Retinal pigment epithelial cell (primary cell): ENCODE measurements at regions not wholly inside any gene's neighbourhood (a gene's known extent, or its start where the extent isn't known, plus 50 kb on each side); places are given as distances from the start of the nearest gene placed in this dataset.

Experiments used
- DNase-seq: peaks from one replicate; pipeline ENCODE4 v3.0.0-alpha.2; 2010; ENCODE audit warnings: low read depth
- H3K4me3 ChIP-seq: 2 replicates; pipeline ENCODE4 v1.5.1; 2011; ENCODE audit warnings: mild to moderate bottlenecking, low read length, control low read depth, moderate library complexity
- TF ChIP-seq, protein P1 (sequence below): conservative IDR thresholded peaks from 2 replicates; pipeline ENCODE4 v1.5.1; 2011; ENCODE audit warnings: low read depth, low read length, control low read depth, inconsistent platforms

DNA sequence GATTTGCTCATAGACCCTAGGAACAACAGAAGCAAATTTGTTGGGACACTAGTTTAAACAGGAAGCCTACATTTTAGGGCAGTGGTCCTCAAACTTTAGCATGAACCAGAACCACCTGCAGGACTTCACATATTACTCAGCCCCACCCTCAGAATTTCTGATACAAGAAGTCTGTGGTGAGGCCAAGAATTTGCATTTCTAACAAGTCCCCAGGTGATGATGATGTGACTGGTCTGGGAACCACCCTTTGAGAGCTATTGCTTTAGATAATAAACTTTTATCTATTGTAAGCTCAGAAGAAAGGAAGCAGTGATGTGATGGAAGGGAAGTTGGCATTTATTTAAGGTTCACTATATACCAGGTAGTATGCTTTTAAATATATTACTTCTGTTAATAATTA is 194.0 kb downstream of the FAM181B start:
- DNase-seq: no peak
- H3K4me3 ChIP-seq: no peak overlapping the region

DNA sequence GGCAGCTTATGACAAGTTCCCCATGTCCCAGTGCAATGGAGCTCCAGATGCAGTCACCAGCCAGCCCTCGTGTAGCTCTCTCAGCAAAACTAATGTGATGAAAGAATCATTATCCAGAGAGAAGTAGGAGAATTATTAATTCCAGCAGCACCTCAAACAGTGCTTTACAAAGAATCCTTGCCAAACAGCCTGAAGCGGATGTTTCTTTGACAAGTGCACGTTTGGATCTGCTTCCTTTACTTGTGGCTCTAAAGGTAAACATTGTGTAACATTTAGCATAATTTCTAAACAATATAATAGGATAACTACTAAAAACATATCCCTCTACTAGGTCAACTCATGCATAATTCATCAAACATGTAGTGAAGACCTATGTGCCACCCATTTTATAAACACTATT is 197.0 kb downstream of the FAM181B start:
- TF ChIP-seq, protein P1, sequence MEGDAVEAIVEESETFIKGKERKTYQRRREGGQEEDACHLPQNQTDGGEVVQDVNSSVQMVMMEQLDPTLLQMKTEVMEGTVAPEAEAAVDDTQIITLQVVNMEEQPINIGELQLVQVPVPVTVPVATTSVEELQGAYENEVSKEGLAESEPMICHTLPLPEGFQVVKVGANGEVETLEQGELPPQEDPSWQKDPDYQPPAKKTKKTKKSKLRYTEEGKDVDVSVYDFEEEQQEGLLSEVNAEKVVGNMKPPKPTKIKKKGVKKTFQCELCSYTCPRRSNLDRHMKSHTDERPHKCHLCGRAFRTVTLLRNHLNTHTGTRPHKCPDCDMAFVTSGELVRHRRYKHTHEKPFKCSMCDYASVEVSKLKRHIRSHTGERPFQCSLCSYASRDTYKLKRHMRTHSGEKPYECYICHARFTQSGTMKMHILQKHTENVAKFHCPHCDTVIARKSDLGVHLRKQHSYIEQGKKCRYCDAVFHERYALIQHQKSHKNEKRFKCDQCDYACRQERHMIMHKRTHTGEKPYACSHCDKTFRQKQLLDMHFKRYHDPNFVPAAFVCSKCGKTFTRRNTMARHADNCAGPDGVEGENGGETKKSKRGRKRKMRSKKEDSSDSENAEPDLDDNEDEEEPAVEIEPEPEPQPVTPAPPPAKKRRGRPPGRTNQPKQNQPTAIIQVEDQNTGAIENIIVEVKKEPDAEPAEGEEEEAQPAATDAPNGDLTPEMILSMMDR: no peak

More for the DNA sequence above, 194.0 kb downstream of the FAM181B start:
- TF ChIP-seq, protein P1: no peak

DNA sequence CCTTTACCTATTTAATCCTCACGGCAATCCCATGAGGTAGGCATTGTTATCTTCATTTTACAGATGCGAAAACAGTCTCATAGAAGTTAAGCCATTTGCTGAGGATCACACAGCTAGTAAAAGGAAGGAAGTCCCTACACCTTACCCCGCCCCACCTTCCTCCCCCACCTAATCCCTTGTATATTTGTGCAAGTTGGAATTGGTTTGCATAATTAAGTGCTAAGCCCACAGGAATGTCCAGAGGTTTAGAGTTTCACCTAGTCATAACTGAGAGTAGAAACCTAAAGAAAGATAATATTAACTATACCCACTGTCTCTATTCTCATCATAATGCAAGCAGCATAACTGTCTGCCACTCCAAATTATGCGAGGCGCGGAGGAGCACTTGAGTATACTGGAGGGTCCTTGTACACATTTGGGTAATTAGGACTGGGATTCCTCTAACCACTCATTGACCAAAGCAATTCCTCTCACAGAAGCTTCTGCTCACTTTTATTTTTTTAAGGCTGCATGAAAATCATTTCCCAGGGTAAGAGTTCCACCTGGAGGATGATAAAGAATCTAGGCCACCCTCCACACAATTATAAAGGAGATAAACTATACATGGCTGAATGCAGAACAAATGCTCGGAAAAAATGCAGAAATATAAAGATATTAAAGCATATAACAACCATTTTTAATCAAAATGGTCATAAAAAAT is 199.9 kb downstream of the FAM181B start:
- no peak for DNase-seq

More for the DNA sequence above, 197.0 kb downstream of the FAM181B start:
- DNase-seq: no peak
- no peak overlapping the region for H3K4me3 ChIP-seq

DNA sequence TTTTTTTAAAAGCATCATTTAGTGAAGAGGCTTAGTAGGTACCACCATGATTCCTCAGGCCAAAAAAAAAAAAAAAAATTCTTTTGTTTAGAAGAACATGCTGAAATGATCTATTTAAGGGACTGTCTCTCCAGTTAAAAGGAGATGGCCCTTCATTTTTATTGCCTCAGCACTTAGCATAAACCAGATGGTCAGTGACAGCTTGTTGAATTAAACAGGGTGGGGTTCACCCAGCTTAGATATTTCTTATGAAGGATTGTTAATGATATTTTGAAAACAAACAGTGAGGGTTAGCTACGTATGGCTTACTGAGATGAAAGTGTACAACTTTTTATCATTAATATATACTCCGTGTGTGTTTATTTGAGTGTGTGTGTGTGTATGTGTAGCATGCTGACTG is 203.7 kb downstream of the FAM181B start:
- no peak overlapping the region for H3K4me3 ChIP-seq
- DNase-seq: no peak
- TF ChIP-seq, protein P1: no peak

More for the DNA sequence above, 199.9 kb downstream of the FAM181B start:
- no peak overlapping the region for H3K4me3 ChIP-seq
- TF ChIP-seq, protein P1: no peak

DNA sequence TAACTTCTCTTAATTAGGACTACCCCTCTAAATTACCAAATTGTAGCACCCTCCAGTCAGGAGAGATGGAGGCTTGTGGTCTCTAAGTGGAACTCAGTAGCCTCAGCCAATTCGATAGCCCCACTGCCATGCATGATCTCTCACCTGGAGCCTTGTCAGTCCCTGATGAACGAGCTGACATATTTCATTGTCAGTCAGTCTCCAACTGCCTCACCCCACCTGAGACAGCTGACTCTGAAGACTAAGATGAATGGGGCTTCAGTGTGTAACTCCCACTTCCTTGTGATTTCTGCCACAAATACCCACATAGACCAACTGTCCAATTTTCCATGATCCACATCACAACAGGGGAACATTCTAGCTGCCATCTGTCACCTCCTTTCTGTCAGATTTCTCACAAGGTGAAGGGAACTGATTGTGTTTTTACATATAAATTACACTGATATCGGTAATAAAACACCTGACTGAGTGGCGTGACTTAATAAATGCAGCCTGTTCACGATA is 206.5 kb downstream of the FAM181B start:
- TF ChIP-seq, protein P1: no peak
- no peak overlapping the region for H3K4me3 ChIP-seq
- DNase-seq: no peak

DNA sequence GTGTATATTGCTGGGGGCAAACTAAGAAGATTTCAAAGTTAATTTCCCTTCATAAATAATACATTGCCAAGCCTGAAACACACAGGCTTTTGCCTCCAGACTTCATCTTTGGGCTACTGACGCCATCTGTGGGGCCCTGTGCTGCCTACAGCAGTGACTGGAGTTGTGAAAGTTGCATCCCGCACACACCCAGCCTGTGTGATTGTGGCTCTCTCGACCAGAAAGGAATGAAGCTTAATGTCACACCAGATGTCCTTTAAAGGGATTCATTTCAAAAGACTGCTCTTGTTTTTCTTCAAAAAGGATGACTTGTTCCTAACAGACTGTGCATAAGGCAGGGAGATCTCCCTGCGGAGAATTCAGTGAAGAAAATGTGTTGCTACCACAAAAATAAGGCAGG is 210.5 kb downstream of the FAM181B start:
- TF ChIP-seq, protein P1: peak; percentile 18
- no peak for DNase-seq
- no peak overlapping the region for H3K4me3 ChIP-seq

DNA sequence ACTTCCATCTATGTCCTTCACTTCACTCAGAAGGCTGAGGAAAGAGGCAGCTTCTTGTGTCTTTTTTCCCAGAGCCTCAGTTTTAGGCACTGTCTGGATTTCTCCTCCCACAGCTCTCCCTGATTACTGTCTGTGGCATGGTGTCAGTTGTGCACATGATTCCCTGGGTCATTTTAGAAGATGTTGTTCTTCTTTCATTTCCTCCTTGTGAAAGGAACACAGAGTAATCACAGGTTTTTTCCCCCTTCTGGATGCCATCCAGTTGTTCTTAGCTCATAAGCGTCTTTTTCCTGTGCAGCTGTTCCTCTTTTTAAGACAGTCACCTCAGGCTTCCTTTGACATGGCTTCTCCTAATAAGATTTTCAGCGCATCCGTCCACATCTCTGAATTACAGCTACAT is 212.2 kb downstream of the FAM181B start:
- no peak overlapping the region for H3K4me3 ChIP-seq
- TF ChIP-seq, protein P1: no peak
- DNase-seq: no peak
